NB4 (cell line): ENCODE measurements at regions not wholly inside any gene's neighbourhood (a gene's known extent, or its start where the extent isn't known, plus 50 kb on each side); places are given as distances from the start of the nearest gene placed in this dataset.

Experiments used
- CTCF ChIP-seq: IDR thresholded peaks from one replicate; pipeline ENCODE4 v1.5.1; 2012; ENCODE audit warnings: low read depth, low read length
- MAX ChIP-seq: IDR thresholded peaks from 2 replicates; pipeline ENCODE4 v1.6.1; 2011; ENCODE audit warnings: low read depth, low read length
- MYC ChIP-seq: IDR thresholded peaks from 2 replicates; pipeline ENCODE4 v1.6.1; 2011; ENCODE audit warnings: low read depth, low read length
- POLR2A ChIP-seq: IDR thresholded peaks from 2 replicates; pipeline ENCODE4 v1.6.1; 2011; ENCODE audit warnings: mild to moderate bottlenecking; ENCODE audit not compliant: insufficient read length; ENCODE audit errors: extremely low read depth

GRCh38 chr3:59438492-59438891 lies 388.7 kb upstream of the CFAP20DC start:
- no peak for TF ChIP-seq CTCF
- no peak for TF ChIP-seq POLR2A
- no peak for TF ChIP-seq MAX
- TF ChIP-seq MYC: no peak
